ENCODE measurements at regions not wholly inside any gene's neighbourhood (a gene's known extent, or its start where the extent isn't known, plus 50 kb on each side); places are given as distances from the start of the nearest gene placed in this dataset.

- no peak for DNase-seq
Observed at GRCh38 chr10:83592337-83592935, 546.9 kb upstream of the GHITM start.

- no peak for DNase-seq
Observed at GRCh38 chr10:83603708-83604107, 535.6 kb upstream of the GHITM start.

- DNase-seq = no peak
Observed at GRCh38 chr10:83605783-83606630, 533.3 kb upstream of the GHITM start.

GRCh38 chr10:83607959-83608745 lies 531.2 kb upstream of the GHITM start:
- no peak for DNase-seq

- DNase-seq = no peak
Observed at GRCh38 chr10:83612050-83612449, 527.3 kb upstream of the GHITM start.

- DNase-seq = no peak
Observed at GRCh38 chr10:83612746-83613145, 526.6 kb upstream of the GHITM start.

- DNase-seq = no peak
Observed at GRCh38 chr10:83617172-83617571, 522.1 kb upstream of the GHITM start.

- no peak for DNase-seq
Observed at GRCh38 chr10:83617692-83618545, 521.4 kb upstream of the GHITM start.

- no peak for DNase-seq
Observed at GRCh38 chr10:83625831-83626360, 513.4 kb upstream of the GHITM start.

GRCh38 chr10:83632701-83633100 lies 506.6 kb upstream of the GHITM start:
- DNase-seq = no peak

GRCh38 chr10:83633547-83633946 lies 505.8 kb upstream of the GHITM start:
- DNase-seq = no peak

- no peak for DNase-seq
Observed at GRCh38 chr10:83636826-83637225, 502.5 kb upstream of the GHITM start.

GRCh38 chr10:83647526-83647925 lies 491.8 kb upstream of the GHITM start:
- no peak for DNase-seq

- no peak for DNase-seq
Observed at GRCh38 chr10:83648201-83648600, 491.1 kb upstream of the GHITM start.

GRCh38 chr10:83649471-83649870 lies 489.8 kb upstream of the GHITM start:
- DNase-seq = no peak

GRCh38 chr10:83654689-83655088 lies 484.6 kb upstream of the GHITM start:
- no peak for DNase-seq

GRCh38 chr10:83656924-83657323 lies 482.4 kb upstream of the GHITM start:
- no peak for DNase-seq

- DNase-seq = no peak
Observed at GRCh38 chr10:83657487-83657886, 481.8 kb upstream of the GHITM start.

- no peak for DNase-seq
Observed at GRCh38 chr10:83663918-83664317, 475.4 kb upstream of the GHITM start.

GRCh38 chr10:83666762-83667161 lies 472.5 kb upstream of the GHITM start:
- no peak for DNase-seq

- no peak for DNase-seq
Observed at GRCh38 chr10:83667594-83667993, 471.7 kb upstream of the GHITM start.

GRCh38 chr10:83673316-83673715 lies 466.0 kb upstream of the GHITM start:
- peak; percentile 19 for DNase-seq

GRCh38 chr10:83677795-83678194 lies 461.5 kb upstream of the GHITM start:
- no peak for DNase-seq

Data from NCI-H2081 treated with DMSO at 0.1 percent for 48 hours (cell line).